Fibroblast of pulmonary artery (primary cell): ENCODE measurements at regions not wholly inside any gene's neighbourhood (a gene's known extent, or its start where the extent isn't known, plus 50 kb on each side); places are given as distances from the start of the nearest gene placed in this dataset.

Source experiments
- DNase-seq: peaks from one replicate; pipeline ENCODE4 v3.0.0-alpha.2; 2010; ENCODE audit warnings: low read depth
- H3K4me3 ChIP-seq: replicated peaks from 2 replicates; pipeline ENCODE4 v1.5.1; 2011; ENCODE audit warnings: low read depth, mild to moderate bottlenecking, control low read depth, low read length, moderate library complexity
- CTCF ChIP-seq: IDR thresholded peaks from 2 replicates; pipeline ENCODE4 v1.5.1; 2011; ENCODE audit warnings: mild to moderate bottlenecking, control low read depth, low read length, inconsistent platforms; ENCODE audit errors: missing control alignments

GRCh38 chr12:42857106-42857505, 267.6 kb upstream of the PRICKLE1 start:
- no peak for TF ChIP-seq CTCF
- DNase-seq = no peak
- H3K4me3 ChIP-seq = no peak overlapping the region

GRCh38 chr12:42855362-42855950, 265.9 kb upstream of the PRICKLE1 start:
- H3K4me3 ChIP-seq = no peak overlapping the region
- DNase-seq = no peak
- TF ChIP-seq CTCF = no peak

- TF ChIP-seq CTCF = no peak
- DNase-seq = no peak
- H3K4me3 ChIP-seq = no peak overlapping the region
These were observed 265.3 kb upstream of the PRICKLE1 start for GRCh38 chr12:42854826-42855225.

- H3K4me3 ChIP-seq = no peak overlapping the region
- TF ChIP-seq CTCF = no peak
- peak; percentile 6 for DNase-seq
These were observed 264.7 kb upstream of the PRICKLE1 start for GRCh38 chr12:42854208-42854607.

- no peak for TF ChIP-seq CTCF
- H3K4me3 ChIP-seq = no peak overlapping the region
- no peak for DNase-seq
These were observed 264.0 kb upstream of the PRICKLE1 start for GRCh38 chr12:42853370-42854140.

- no peak overlapping the region for H3K4me3 ChIP-seq
- peak; percentile 18 for DNase-seq
- TF ChIP-seq CTCF = no peak
These were observed 257.2 kb upstream of the PRICKLE1 start for GRCh38 chr12:42846782-42847181.

GRCh38 chr12:42834062-42834461, 244.5 kb upstream of the PRICKLE1 start:
- no peak for TF ChIP-seq CTCF
- no peak for DNase-seq
- no peak overlapping the region for H3K4me3 ChIP-seq
